ENCODE measurements at regions not wholly inside any gene's neighbourhood (a gene's known extent, or its start where the extent isn't known, plus 50 kb on each side); places are given as distances from the start of the nearest gene placed in this dataset.

GRCh38 chr13:22111152-22111783 lies 440.4 kb downstream of the FGF9 start:
- no peak for DNase-seq (ENCODE audit: low read depth)
- TF ChIP-seq CTCF (conservative IDR thresholded peaks at IDR 0.05; ENCODE audit: low read length): no peak
- no peak overlapping the region for H3K4me3 ChIP-seq (ENCODE audit: low read length)

GRCh38 chr13:22111961-22112360 lies 441.1 kb downstream of the FGF9 start:
- no peak overlapping the region for H3K4me3 ChIP-seq (ENCODE audit: low read length)
- DNase-seq (ENCODE audit: low read depth): no peak
- no peak for TF ChIP-seq CTCF (conservative IDR thresholded peaks at IDR 0.05; ENCODE audit: low read length)

GRCh38 chr13:22112956-22113745 lies 442.3 kb downstream of the FGF9 start:
- no peak for DNase-seq (ENCODE audit: low read depth)
- no peak for TF ChIP-seq CTCF (conservative IDR thresholded peaks at IDR 0.05; ENCODE audit: low read length)
- no peak overlapping the region for H3K4me3 ChIP-seq (ENCODE audit: low read length)

- DNase-seq (ENCODE audit: low read depth): peak; percentile 17
- no peak overlapping the region for H3K4me3 ChIP-seq (ENCODE audit: low read length)
Observed at GRCh38 chr13:22114630-22115311, 443.9 kb downstream of the FGF9 start.

GRCh38 chr13:22118158-22118557 lies 447.3 kb downstream of the FGF9 start:
- H3K4me3 ChIP-seq (ENCODE audit: low read length): no peak overlapping the region
- TF ChIP-seq CTCF (conservative IDR thresholded peaks at IDR 0.05; ENCODE audit: low read length): no peak
- DNase-seq (ENCODE audit: low read depth): no peak

More at GRCh38 chr13:22114630-22115311, 443.9 kb downstream of the FGF9 start:
- no peak for TF ChIP-seq CTCF (conservative IDR thresholded peaks at IDR 0.05; ENCODE audit: low read length)

- no peak for TF ChIP-seq CTCF (conservative IDR thresholded peaks at IDR 0.05; ENCODE audit: low read length)
- no peak for DNase-seq (ENCODE audit: low read depth)
- no peak overlapping the region for H3K4me3 ChIP-seq (ENCODE audit: low read length)
Observed at GRCh38 chr13:22120646-22121045, 449.8 kb downstream of the FGF9 start.

All from AG10803 (cell line).